ENCODE measurements at regions not wholly inside any gene's neighbourhood (a gene's known extent, or its start where the extent isn't known, plus 50 kb on each side); places are given as distances from the start of the nearest gene placed in this dataset.

GRCh38 chr19:31671411-31672035 is 322.3 kb upstream of the TSHZ3 start:
- Histone ChIP-seq H3K4me3 (replicated peaks; ENCODE audit: insufficient read depth, low read length) (no peak overlapping the region), H3K27ac (replicated peaks) (no peak overlapping the region), H3K27me3 (ENCODE audit: insufficient read depth, poor library complexity, severe bottlenecking) (no peaks in the 10 kb centered on the region)
- DNase-seq (ENCODE audit: low read depth in 1 of 2, low spot score in 1 of 2), result no peak
- TF ChIP-seq GABPA (IDR thresholded peaks at IDR 0.05; ENCODE audit: low read depth), result no peak
- no peak for TF ChIP-seq SPI1 (IDR thresholded peaks at IDR 0.05; ENCODE audit: borderline replicate concordance, low read depth)
- no peak for TF ChIP-seq POLR2AphosphoS5 (IDR thresholded peaks at IDR 0.05; ENCODE audit: low read depth)
- no peak for TF ChIP-seq CTCF (IDR thresholded peaks at IDR 0.05; ENCODE audit: insufficient read depth, low read length)
- TF ChIP-seq, protein P1, sequence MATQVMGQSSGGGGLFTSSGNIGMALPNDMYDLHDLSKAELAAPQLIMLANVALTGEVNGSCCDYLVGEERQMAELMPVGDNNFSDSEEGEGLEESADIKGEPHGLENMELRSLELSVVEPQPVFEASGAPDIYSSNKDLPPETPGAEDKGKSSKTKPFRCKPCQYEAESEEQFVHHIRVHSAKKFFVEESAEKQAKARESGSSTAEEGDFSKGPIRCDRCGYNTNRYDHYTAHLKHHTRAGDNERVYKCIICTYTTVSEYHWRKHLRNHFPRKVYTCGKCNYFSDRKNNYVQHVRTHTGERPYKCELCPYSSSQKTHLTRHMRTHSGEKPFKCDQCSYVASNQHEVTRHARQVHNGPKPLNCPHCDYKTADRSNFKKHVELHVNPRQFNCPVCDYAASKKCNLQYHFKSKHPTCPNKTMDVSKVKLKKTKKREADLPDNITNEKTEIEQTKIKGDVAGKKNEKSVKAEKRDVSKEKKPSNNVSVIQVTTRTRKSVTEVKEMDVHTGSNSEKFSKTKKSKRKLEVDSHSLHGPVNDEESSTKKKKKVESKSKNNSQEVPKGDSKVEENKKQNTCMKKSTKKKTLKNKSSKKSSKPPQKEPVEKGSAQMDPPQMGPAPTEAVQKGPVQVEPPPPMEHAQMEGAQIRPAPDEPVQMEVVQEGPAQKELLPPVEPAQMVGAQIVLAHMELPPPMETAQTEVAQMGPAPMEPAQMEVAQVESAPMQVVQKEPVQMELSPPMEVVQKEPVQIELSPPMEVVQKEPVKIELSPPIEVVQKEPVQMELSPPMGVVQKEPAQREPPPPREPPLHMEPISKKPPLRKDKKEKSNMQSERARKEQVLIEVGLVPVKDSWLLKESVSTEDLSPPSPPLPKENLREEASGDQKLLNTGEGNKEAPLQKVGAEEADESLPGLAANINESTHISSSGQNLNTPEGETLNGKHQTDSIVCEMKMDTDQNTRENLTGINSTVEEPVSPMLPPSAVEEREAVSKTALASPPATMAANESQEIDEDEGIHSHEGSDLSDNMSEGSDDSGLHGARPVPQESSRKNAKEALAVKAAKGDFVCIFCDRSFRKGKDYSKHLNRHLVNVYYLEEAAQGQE (IDR thresholded peaks at IDR 0.05; ENCODE audit: insufficient replicate concordance, low read depth), result no peak

DNA sequence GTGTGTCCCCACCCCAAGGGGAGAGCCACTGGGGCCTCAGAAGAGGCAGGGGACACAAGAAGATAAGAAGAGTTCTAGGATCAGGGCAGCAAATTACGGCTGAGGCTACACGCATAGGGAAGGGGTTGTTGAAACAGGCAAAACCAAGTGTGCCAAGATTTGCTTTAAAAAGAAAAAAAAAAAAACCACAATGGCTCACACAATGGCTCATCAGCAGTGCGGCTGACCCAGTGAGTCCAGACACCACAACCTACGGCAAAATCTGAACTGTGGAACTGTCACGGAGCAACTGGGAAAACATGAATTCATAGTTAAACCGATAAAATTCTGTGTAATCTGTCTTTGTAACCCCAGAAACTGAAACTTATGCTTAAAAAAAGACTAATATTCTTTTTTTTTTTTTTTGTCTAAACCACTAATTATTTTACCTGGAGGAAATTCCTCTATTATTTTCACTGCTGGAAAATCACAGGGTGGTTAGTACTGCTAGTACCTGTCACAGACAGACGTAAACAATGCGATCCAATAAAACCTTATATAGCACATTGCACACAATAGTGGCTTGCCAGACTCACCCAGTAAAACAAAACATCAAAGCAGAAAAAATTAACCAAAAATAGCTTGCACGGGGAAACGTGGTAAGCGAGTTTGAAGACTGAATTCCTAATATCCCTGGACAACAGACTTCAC is 325.4 kb upstream of the TSHZ3 start:
- Histone ChIP-seq H3K27me3 (ENCODE audit: insufficient read depth, poor library complexity, severe bottlenecking) (no peaks in the 10 kb centered on the region), H3K4me3 (replicated peaks; ENCODE audit: insufficient read depth, low read length) (no peak overlapping the region), H3K27ac (replicated peaks) (no peak overlapping the region)
- DNase-seq (ENCODE audit: low read depth in 1 of 2, low spot score in 1 of 2), result no peak
- no peak for TF ChIP-seq GABPA (IDR thresholded peaks at IDR 0.05; ENCODE audit: low read depth)
- no peak for TF ChIP-seq SPI1 (IDR thresholded peaks at IDR 0.05; ENCODE audit: borderline replicate concordance, low read depth)
- TF ChIP-seq, protein P1 (IDR thresholded peaks at IDR 0.05; ENCODE audit: insufficient replicate concordance, low read depth), result no peak
- no peak for TF ChIP-seq CTCF (IDR thresholded peaks at IDR 0.05; ENCODE audit: insufficient read depth, low read length)
- no peak for TF ChIP-seq POLR2AphosphoS5 (IDR thresholded peaks at IDR 0.05; ENCODE audit: low read depth)

DNA sequence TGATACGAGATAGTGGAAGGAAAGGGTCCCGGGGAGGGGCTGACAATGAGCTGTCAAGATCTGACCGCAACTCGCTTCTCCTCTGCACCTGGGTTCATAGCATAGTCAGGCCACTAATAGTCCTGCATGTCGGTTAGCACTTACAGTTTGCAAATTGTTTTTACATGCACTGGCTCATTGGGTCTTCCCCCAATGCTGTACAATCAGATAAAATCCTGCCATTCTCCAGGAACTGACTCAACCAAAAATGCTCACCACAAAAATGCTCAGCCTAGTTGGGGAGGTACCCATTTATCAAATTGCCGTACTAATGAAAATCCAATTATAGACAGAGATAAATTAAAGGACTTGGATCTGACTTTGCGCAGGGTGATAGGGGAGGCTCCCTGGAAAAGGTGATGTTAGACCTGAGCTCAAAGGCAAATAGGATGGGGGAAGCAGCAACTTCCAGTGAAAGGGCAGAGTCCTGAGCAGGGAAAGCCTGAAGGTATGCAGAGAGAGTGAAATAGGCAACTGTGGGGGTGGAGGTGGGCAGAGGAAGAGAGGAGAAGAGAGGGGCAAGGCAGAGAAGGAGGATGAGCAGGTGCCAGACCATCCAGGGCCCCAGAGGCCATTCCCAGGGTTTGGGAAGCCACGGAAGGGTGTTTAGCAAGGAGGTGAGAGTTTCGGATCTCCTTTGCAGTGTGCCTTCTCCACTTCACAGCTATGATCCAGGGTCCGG is 326.1 kb upstream of the TSHZ3 start:
- no peak for DNase-seq (ENCODE audit: low read depth in 1 of 2, low spot score in 1 of 2)
- no peak overlapping the region for H3K4me3 ChIP-seq (replicated peaks; ENCODE audit: insufficient read depth, low read length)
- H3K27me3 ChIP-seq (ENCODE audit: insufficient read depth, poor library complexity, severe bottlenecking), result no peaks in the 10 kb centered on the region
- no peak overlapping the region for H3K27ac ChIP-seq (replicated peaks)
- TF ChIP-seq POLR2AphosphoS5 (IDR thresholded peaks at IDR 0.05; ENCODE audit: low read depth), result no peak
- TF ChIP-seq CTCF (IDR thresholded peaks at IDR 0.05; ENCODE audit: insufficient read depth, low read length), result no peak
- no peak for TF ChIP-seq GABPA (IDR thresholded peaks at IDR 0.05; ENCODE audit: low read depth)
- TF ChIP-seq SPI1 (IDR thresholded peaks at IDR 0.05; ENCODE audit: borderline replicate concordance, low read depth), result no peak
- TF ChIP-seq, protein P1 (IDR thresholded peaks at IDR 0.05; ENCODE audit: insufficient replicate concordance, low read depth), result no peak

Measured in HL-60 (cell line).